ENCODE measurements at regions not wholly inside any gene's neighbourhood (a gene's known extent, or its start where the extent isn't known, plus 50 kb on each side); places are given as distances from the start of the nearest gene placed in this dataset.
"Not testable (repeated sequence)": the region's sequence is repeated elsewhere in the genome, so short reads cannot be mapped to it uniquely, and the experiment has no call there.

GRCh38 chr2:45102579-45103117 is 93.4 kb upstream of the SIX2 start:
- DNase-seq: no peak

- no peak for DNase-seq
Observed at GRCh38 chr2:45102141-45102540, 92.9 kb upstream of the SIX2 start.

- DNase-seq: no peak
Observed at GRCh38 chr2:45096996-45097395, 87.7 kb upstream of the SIX2 start.

- DNase-seq: not testable (repeated sequence)
Observed at GRCh38 chr2:45096038-45096437, 86.8 kb upstream of the SIX2 start.

- DNase-seq: no peak
Observed at GRCh38 chr2:45093663-45094062, 84.4 kb upstream of the SIX2 start.

GRCh38 chr2:45093181-45093580 is 83.9 kb upstream of the SIX2 start:
- no peak for DNase-seq

- no peak for DNase-seq
Observed at GRCh38 chr2:45089554-45090261, 80.5 kb upstream of the SIX2 start.

GRCh38 chr2:45085487-45085886 is 76.2 kb upstream of the SIX2 start:
- DNase-seq: no peak

- peak; percentile 24 for DNase-seq
Observed at GRCh38 chr2:45084361-45085020, 75.2 kb upstream of the SIX2 start.

GRCh38 chr2:45083175-45083574 is 73.9 kb upstream of the SIX2 start:
- DNase-seq: no peak

GRCh38 chr2:45074713-45075112 is 65.5 kb upstream of the SIX2 start:
- no peak for DNase-seq

GRCh38 chr2:45072862-45073237 is 63.6 kb upstream of the SIX2 start:
- no peak for DNase-seq

- no peak for DNase-seq
Observed at GRCh38 chr2:45072064-45072861, 63.0 kb upstream of the SIX2 start.

- DNase-seq: peak; percentile 98
Observed at GRCh38 chr2:45070113-45070652, 60.9 kb upstream of the SIX2 start.

- DNase-seq: no peak
Observed at GRCh38 chr2:45069684-45070083, 60.4 kb upstream of the SIX2 start.

- DNase-seq: no peak
Observed at GRCh38 chr2:45068571-45069140, 59.4 kb upstream of the SIX2 start.

- DNase-seq: peak; percentile 99
Observed at GRCh38 chr2:45067859-45068570, 58.8 kb upstream of the SIX2 start.

All from NCI-H82 (cell line).